ENCODE measurements at regions not wholly inside any gene's neighbourhood (a gene's known extent, or its start where the extent isn't known, plus 50 kb on each side); places are given as distances from the start of the nearest gene placed in this dataset.

- Mint-ChIP-seq H3K9me3 (ENCODE audit: unreplicated experiment) (no peaks in the 10 kb centered on the region), H3K36me3 (ENCODE audit: insufficient read depth, unreplicated experiment) (no peaks in the 10 kb centered on the region), H3K27me3 (ENCODE audit: insufficient read depth, unreplicated experiment) (no peaks in the 10 kb centered on the region), H3K4me1 (ENCODE audit: low read depth, unreplicated experiment) (no peaks in the 10 kb centered on the region), H3K4me3 (ENCODE audit: unreplicated experiment) (no peak overlapping the region), H3K27ac (ENCODE audit: unreplicated experiment) (no peak overlapping the region)
- no peak for TF ChIP-seq CTCF (IDR thresholded peaks at IDR 0.05; ENCODE audit: insufficient read depth in 1 of 2, low read depth in 1 of 2, low read length in 1 of 2, severe bottlenecking in 1 of 2, unreplicated experiment in 1 of 2)
- ChIA-PET CTCF (no interaction called here), POLR2A (no interaction called here)
- no peaks in the 10 kb centered on the region for H3K36me3 ChIP-seq (ENCODE audit: control insufficient read depth, insufficient read depth, low read length)
- DNase-seq: no peak
- no peaks in the 10 kb centered on the region for H3K9me3 ChIP-seq
- H3K27me3 ChIP-seq (replicated peaks; ENCODE audit: control insufficient read depth, insufficient read depth, low read length): no peaks in the 10 kb centered on the region
- H3K4me3 ChIP-seq (ENCODE audit: low read depth, low read length): no peak overlapping the region
- intact Hi-C loops (cut with micrococcal nuclease; ENCODE audit: unreplicated experiment): no loop called here
- no peaks in the 10 kb centered on the region for H3K4me1 ChIP-seq
- no TSS peak for BruUV-seq (replicated peaks)
These were observed 1470.7 kb upstream of the PRMT6 start for GRCh38 chr1:105585791-105586190.

- intact Hi-C loops (cut with micrococcal nuclease; ENCODE audit: unreplicated experiment): no loop called here
- Histone ChIP-seq H3K4me1 (no peaks in the 10 kb centered on the region), H3K9me3 (no peaks in the 10 kb centered on the region), H3K27me3 (replicated peaks; ENCODE audit: control insufficient read depth, insufficient read depth, low read length) (no peaks in the 10 kb centered on the region), H3K36me3 (ENCODE audit: control insufficient read depth, insufficient read depth, low read length) (no peaks in the 10 kb centered on the region), H3K4me3 (ENCODE audit: low read depth, low read length) (no peak overlapping the region)
- DNase-seq: no peak
- TF ChIP-seq CTCF (IDR thresholded peaks at IDR 0.05; ENCODE audit: insufficient read depth in 1 of 2, low read depth in 1 of 2, low read length in 1 of 2, severe bottlenecking in 1 of 2, unreplicated experiment in 1 of 2): no peak
- H3K27me3 Mint-ChIP-seq (ENCODE audit: insufficient read depth, unreplicated experiment): no peaks in the 10 kb centered on the region
- no peaks in the 10 kb centered on the region for H3K9me3 Mint-ChIP-seq (ENCODE audit: unreplicated experiment)
- BruUV-seq (replicated peaks): no TSS peak
- H3K36me3 Mint-ChIP-seq (ENCODE audit: insufficient read depth, unreplicated experiment): no peaks in the 10 kb centered on the region
- no peak overlapping the region for H3K4me3 Mint-ChIP-seq (ENCODE audit: unreplicated experiment)
- ChIA-PET CTCF (no interaction called here), POLR2A (no interaction called here)
- no peak overlapping the region for H3K27ac Mint-ChIP-seq (ENCODE audit: unreplicated experiment)
- H3K4me1 Mint-ChIP-seq (ENCODE audit: low read depth, unreplicated experiment): no peaks in the 10 kb centered on the region
These were observed 1464.8 kb upstream of the PRMT6 start for GRCh38 chr1:105591681-105592080.

GRCh38 chr1:105608713-105609112 lies 1447.8 kb upstream of the PRMT6 start:
- Mint-ChIP-seq H3K4me1 (ENCODE audit: low read depth, unreplicated experiment) (no peaks in the 10 kb centered on the region), H3K27me3 (ENCODE audit: insufficient read depth, unreplicated experiment) (no peaks in the 10 kb centered on the region), H3K27ac (ENCODE audit: unreplicated experiment) (no peak overlapping the region), H3K4me3 (ENCODE audit: unreplicated experiment) (no peak overlapping the region), H3K36me3 (ENCODE audit: insufficient read depth, unreplicated experiment) (no peaks in the 10 kb centered on the region), H3K9me3 (ENCODE audit: unreplicated experiment) (no peaks in the 10 kb centered on the region)
- no peak overlapping the region for H3K4me3 ChIP-seq (ENCODE audit: low read depth, low read length)
- no peaks in the 10 kb centered on the region for H3K36me3 ChIP-seq (ENCODE audit: control insufficient read depth, insufficient read depth, low read length)
- no peaks in the 10 kb centered on the region for H3K4me1 ChIP-seq
- TF ChIP-seq CTCF (IDR thresholded peaks at IDR 0.05; ENCODE audit: insufficient read depth in 1 of 2, low read depth in 1 of 2, low read length in 1 of 2, severe bottlenecking in 1 of 2, unreplicated experiment in 1 of 2): no peak
- POLR2A ChIA-PET: no interaction called here
- intact Hi-C loops (cut with micrococcal nuclease; ENCODE audit: unreplicated experiment): loop anchor here (10.0 kb wide), 1 partner anchor 824 kb away; no protein-coding TSS in a partner anchor
- no TSS peak for BruUV-seq (replicated peaks)
- no peaks in the 10 kb centered on the region for H3K27me3 ChIP-seq (replicated peaks; ENCODE audit: control insufficient read depth, insufficient read depth, low read length)
- CTCF ChIA-PET: no interaction called here
- H3K9me3 ChIP-seq: no peaks in the 10 kb centered on the region
- DNase-seq: no peak
